GM18520 (cell line): ENCODE measurements at regions not wholly inside any gene's neighbourhood (a gene's known extent, or its start where the extent isn't known, plus 50 kb on each side); places are given as distances from the start of the nearest gene placed in this dataset.

ENCODE experiments used
- ATAC-seq: cut with Tn5 transposase; IDR thresholded peaks from one replicate; pipeline ENCODE4 v1.9.1; 2021; ENCODE audit not compliant: unreplicated experiment

- no peak for ATAC-seq
Measured at GRCh38 chr6:80667006-80667405, 560.5 kb downstream of the BCKDHB start.

- no peak for ATAC-seq
Measured at GRCh38 chr6:80658926-80659325, 552.5 kb downstream of the BCKDHB start.

- no peak for ATAC-seq
Measured at GRCh38 chr6:80647156-80647555, 540.7 kb downstream of the BCKDHB start.

DNA sequence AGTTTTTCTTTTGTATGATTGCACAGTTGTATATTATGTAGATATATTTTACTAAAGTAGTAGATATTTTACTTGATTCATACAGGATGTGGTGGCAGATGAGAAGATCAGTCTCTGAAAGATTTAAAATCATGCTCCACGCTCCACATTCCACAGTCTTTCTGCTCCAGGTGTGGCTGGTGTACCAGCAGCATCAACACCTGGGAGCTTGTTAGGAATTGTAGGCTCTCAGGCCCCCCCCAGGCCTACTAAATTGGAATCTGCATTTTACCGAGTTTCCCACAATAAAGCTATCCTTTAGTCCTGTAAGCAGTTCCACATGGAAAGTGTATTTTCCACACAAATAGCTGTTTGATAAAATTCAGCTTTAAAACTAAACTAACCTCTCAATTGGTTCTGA, 537.4 kb downstream of the BCKDHB start:
- no peak for ATAC-seq

DNA sequence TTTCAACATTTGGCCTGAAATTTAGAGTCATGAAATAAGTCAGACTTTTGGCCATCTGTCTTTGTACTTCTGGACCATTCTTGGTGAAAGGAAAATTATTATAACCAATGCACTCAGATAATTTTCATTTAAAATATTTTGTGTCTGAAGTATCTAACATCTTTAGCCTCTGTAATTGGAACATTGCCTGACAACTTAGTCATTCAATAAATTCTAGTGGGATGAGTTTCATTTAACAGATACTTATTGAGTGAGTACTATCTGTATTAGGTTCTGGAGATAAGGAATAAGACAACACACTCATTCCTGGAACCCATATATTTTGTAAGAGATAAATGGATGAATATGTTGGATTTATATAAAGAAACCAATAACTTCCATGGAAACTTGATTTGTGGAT, 536.0 kb downstream of the BCKDHB start:
- no peak for ATAC-seq

DNA sequence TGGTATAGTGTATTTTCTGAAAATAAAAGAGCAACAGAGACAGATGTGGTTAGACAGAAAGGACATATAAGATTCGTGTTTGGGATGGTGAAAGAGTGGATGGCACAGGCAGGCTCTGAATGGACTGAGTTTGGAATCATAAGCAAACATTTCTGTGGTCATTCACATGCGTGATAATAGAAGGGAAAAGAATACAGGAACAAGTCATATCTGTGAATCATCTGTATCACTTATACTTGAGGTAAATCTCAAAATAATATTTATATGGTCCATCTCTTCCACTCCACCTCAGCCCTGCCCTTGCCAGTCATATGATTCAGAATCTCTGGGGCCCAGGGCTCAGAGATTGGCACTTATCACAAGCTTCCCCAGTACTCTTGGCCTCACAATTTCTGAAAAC, 535.1 kb downstream of the BCKDHB start:
- no peak for ATAC-seq

DNA sequence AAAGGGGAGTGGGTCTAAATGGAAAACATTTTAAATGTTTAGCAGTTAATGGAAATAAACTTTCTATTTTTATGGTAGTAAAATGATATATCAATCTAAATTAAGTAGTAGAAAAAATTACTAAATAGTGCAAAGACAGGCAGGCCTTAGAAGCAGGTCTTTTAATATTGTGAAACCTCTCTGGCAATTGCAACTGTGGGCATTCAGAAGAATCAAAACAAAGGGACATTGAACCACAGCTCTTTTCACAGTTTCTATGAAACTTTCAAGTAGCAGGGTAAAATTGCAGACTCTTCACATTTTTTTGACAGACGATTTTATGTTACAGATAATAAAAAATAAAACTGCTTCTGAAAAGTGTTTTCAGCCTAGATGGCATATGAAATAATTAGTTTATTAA, 533.7 kb downstream of the BCKDHB start:
- no peak for ATAC-seq

GRCh38 chr6:80639181-80639629, 532.7 kb downstream of the BCKDHB start:
- no peak for ATAC-seq

DNA sequence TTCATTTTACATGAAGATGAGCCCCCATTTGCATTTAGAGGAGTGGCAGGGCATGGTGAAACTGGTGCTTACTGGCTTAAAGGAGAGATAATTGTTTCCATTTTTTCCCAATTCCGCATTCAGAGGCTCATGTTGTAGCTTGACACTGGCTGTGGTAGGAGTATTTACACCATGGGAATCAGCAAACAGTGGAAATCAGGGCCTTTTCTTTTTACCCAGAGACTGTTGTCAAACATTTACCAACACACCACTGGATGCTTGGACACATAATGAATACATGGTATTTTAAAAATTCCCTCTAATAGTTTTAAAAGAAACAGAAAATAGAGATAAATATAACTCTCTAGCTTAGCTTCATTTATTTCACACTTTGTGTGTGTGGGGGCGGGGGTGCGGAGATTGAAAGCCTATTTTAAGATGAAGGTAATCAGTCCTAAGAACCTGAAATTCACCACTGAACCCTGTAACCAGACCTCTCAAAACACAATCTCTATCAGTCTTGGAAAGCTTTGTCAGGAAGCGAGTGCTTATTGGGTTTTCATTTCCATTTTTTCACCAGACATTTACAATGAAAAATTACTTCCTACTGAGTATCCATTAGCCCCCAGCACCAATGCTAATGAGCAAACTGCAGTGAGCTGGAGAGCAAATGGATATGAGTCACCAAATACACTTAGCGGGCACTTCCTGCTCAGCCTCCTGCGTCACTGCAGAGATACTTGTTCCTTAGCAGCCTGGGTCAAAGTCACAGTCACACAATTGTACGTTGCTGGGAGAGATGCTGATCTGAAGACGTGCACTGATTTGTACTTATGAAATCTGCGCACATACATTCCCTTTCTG, 532.0 kb downstream of the BCKDHB start:
- peak; percentile 89 for ATAC-seq

GRCh38 chr6:80637312-80637711, 530.8 kb downstream of the BCKDHB start:
- ATAC-seq: no peak

GRCh38 chr6:80636689-80637088, 530.2 kb downstream of the BCKDHB start:
- no peak for ATAC-seq

GRCh38 chr6:80633412-80633811, 526.9 kb downstream of the BCKDHB start:
- ATAC-seq: no peak

DNA sequence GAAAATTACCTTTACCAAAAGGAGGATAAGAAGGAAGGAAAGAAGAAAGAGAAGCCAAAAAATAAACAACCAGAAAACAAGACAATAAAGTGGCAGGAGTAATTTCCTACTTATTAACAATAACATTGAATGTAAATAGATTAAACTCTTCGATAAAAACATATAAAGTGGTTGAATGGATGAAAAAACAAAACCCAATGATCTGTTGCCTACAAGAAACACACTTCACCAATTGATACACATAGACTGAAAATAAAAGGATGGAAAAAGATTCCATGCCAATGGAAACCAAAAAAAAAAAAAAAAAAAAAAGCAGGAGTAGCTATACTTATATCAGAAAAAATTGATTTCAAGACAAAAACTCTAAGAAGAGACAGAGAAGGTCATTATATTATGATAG, 518.9 kb downstream of the BCKDHB start:
- no peak for ATAC-seq

- no peak for ATAC-seq
Measured at GRCh38 chr6:80623066-80623815, 516.8 kb downstream of the BCKDHB start.

DNA sequence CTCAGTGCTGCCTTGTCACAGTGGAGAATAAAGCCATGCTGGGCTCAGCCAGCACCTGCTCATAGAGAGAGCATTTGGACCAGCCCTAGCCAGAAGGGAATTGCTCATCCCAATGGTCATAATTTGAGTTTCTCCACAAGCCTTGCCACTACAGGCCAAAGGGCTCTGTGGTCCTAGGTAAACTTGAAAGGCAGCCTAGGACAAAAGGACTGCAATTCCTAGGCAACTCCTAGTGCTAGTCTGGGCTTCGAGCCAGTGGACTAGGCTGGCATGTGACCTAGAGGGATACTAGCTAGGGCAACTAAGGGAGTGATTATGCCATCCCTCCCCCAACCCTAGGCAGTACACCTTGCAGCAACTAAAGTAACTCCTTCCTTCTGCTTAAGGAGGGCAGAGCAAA, 516.2 kb downstream of the BCKDHB start:
- no peak for ATAC-seq

DNA sequence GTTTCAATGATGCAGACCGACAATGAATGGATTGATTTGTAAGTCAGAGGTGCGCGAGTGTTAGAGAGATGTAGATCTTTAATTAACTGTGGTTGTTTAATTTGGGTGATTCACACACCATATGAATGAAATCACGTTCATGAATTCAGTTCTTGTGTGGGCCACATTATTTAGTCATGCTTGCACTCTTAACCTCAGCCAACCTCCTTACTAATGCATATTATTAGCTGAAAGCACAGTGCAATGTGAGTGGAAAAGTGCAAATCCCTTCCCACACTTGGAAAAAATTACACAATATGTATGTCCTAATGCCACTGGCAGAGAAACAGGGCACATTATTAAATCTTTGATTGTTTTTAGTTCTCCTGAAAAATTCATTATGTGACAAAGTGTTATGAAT, 512.5 kb downstream of the BCKDHB start:
- ATAC-seq: no peak

DNA sequence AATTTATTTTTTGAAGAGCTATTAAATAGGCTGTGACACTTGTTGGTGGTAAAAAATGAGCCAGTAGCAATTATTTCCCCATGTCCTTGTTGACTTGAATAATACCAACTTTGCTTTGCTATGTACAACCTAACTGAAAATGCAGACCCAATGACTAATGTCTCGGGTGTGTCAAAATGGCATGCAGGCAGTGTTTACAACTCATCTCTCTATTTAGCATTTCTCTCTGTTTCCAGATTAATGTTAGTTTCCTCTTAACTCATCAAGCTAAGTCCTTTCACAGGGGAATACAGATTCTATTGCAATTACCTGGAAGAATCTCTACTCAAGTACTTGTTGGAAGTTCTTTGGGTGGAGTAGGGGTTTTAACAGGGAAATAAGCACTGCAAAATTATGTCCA, 504.4 kb downstream of the BCKDHB start:
- no peak for ATAC-seq

DNA sequence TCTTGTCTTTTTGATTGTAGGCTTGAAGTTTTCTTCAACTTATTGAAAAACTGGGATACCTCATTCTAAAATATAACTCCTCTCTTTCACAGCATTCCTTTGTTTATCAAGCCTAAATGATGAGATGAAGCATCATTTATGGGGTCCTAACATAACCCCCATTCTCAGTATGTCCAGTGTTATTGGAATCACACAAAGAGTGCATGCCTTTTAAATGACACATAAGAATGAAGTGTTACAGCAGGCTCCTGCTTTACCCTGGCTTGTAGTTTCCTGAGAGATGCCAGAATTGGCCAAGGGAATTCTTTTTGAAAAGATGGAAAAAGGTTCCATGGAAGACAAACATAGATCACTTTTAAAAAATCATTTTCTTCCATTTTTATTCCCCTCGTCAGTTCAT, 502.4 kb downstream of the BCKDHB start:
- ATAC-seq: no peak

DNA sequence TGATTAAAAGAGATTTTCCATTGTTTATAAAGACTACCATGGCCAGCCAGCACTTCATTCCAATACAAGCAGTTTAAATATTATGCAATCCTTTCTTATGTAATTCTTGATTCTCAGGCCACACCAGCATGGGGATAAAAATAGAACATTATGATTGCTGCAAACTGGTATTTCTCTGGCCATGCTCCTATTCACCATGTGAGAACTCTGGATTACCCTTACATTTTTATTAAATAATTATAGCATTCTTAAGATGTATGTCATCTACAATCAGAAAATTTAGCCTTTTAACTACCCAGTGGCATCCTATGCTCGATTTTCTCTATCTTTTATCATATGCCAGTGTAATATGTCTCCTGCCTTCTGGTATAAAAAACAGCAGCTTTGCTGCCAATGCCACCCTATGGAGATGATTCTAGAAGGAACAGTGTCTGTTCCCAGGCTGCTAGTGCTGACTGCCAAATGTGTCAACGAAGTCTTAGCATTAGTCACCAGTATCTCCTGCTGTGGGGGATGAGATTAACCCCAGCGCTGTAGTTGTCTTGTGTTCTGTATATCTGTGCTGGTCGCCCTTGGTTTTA, 501.4 kb downstream of the BCKDHB start:
- ATAC-seq: no peak

DNA sequence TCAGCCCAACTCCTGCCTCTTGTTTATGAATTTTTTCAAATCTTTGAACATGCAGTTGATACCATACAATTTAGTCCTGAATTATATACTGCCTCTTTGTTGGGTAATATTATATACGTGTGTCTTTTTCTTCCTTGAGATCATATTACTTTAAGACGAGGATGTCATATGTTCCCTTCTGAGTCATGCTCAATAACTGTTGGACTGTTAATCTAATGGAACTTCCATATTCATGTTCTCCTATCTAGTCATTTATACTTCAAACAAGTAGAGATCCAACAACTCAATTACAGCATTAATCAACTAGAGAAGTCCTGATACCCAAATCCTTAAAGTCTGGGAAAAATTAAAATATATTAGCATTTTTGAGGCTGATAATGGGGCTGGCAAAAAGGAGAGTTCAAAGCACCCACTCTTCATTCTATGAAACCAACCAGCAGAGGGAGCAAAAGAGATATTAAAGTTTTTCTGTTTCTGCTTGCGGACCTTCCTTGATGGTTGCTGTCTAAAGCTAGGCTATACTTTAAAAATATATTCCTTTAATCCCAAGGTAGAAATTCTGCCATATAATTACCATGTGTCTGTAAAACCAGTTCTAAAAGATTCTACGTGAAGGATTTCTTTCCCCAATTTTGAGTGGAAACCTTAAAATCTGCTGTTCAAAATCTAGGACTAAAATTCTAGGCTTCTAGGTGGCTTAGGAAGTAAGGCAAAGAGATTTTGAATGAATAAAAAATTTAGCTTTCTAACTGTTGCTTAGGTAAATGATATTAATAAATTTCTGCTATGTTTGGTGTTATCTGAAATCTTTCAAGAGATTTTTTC, 498.9 kb downstream of the BCKDHB start:
- peak; percentile 63 for ATAC-seq

- no peak for ATAC-seq
Measured at GRCh38 chr6:80603679-80604078, 497.2 kb downstream of the BCKDHB start.
